SK-N-SH treated with all-trans-retinoic acid at 6 μM for 48 hours (cell line): ENCODE measurements at regions not wholly inside any gene's neighbourhood (a gene's known extent, or its start where the extent isn't known, plus 50 kb on each side); places are given as distances from the start of the nearest gene placed in this dataset.

ENCODE experiments used
- ATAC-seq: fragments of 200-7000 bp; cut with Tn5 transposase; 3 replicates; pipeline ENCODE4 v1.9.1; 2020; ENCODE audit warnings: mild to moderate bottlenecking, moderate library complexity
- ARNTL ChIP-seq: fragments of 450-650 bp; formaldehyde crosslinking; IDR thresholded peaks from 2 replicates; pipeline ENCODE4 v1.5.0; 2020; ENCODE audit warnings: low read depth, mild to moderate bottlenecking, moderate library complexity, borderline replicate concordance
- BACH2 ChIP-seq: fragments of 250-450 bp; sonication (Bioruptor Pico); IDR thresholded peaks from 2 replicates; pipeline ENCODE4 v1.9.0; 2021; ENCODE audit warnings: mild to moderate bottlenecking, borderline replicate concordance
- CREB5 ChIP-seq: fragments of 250-450 bp; sonication (Bioruptor Pico); IDR thresholded peaks from 2 replicates; pipeline ENCODE4 v1.5.1; 2020; ENCODE audit warnings: low read depth, mild to moderate bottlenecking, moderate library complexity
- ESRRG ChIP-seq: fragments of 250-450 bp; sonication (Bioruptor Pico); IDR thresholded peaks from 2 replicates; pipeline ENCODE4 v1.6.1; 2021; ENCODE audit warnings: mild to moderate bottlenecking
- GLIS3 ChIP-seq: fragments of 250-450 bp; sonication (Bioruptor Pico); IDR thresholded peaks from 2 replicates; pipeline ENCODE4 v1.5.0; 2020; ENCODE audit warnings: mild to moderate bottlenecking, moderate library complexity
- OSR1 ChIP-seq: fragments of 250-450 bp; sonication (Bioruptor Pico); IDR thresholded peaks from 2 replicates; pipeline ENCODE4 v1.8.0; 2022; ENCODE audit warnings: moderate library complexity, mild to moderate bottlenecking, inconsistent platforms
- PPARA ChIP-seq: fragments of 250-450 bp; sonication (Bioruptor Pico); IDR thresholded peaks from 2 replicates; pipeline ENCODE4 v1.5.0; 2020; ENCODE audit warnings: mild to moderate bottlenecking, borderline replicate concordance
- RARB ChIP-seq: fragments of 250-450 bp; sonication (Bioruptor Pico); IDR thresholded peaks from 2 replicates; pipeline ENCODE4 v1.8.0; 2021; ENCODE audit warnings: mild to moderate bottlenecking, moderate library complexity
- SNAI2 ChIP-seq: fragments of 250-450 bp; sonication (Bioruptor Pico); IDR thresholded peaks from 2 replicates; pipeline ENCODE4 v1.5.0; 2020; ENCODE audit warnings: mild to moderate bottlenecking, moderate library complexity
- TCF4 ChIP-seq: fragments of 250-450 bp; sonication (Bioruptor Pico); IDR thresholded peaks from 2 replicates; pipeline ENCODE4 v1.8.0; 2021; ENCODE audit warnings: mild to moderate bottlenecking, moderate library complexity, borderline replicate concordance
- TOX ChIP-seq: fragments of 250-450 bp; sonication (Bioruptor Pico); IDR thresholded peaks from 2 replicates; pipeline ENCODE4 v1.8.0; 2021; ENCODE audit warnings: mild to moderate bottlenecking, moderate library complexity, borderline replicate concordance
- ZC3H10 ChIP-seq: fragments of 250-450 bp; sonication (Bioruptor Pico); IDR thresholded peaks from 2 replicates; pipeline ENCODE4 v1.5.1; 2021; ENCODE audit warnings: mild to moderate bottlenecking, moderate library complexity
- ZFP3 ChIP-seq: fragments of 250-450 bp; sonication (Bioruptor Pico); IDR thresholded peaks from 2 replicates; pipeline ENCODE4 v1.5.0; 2020; ENCODE audit warnings: mild to moderate bottlenecking, moderate library complexity
- ZFP30 ChIP-seq: fragments of 450-650 bp; formaldehyde crosslinking; IDR thresholded peaks from 2 replicates; pipeline ENCODE4 v1.5.0; 2022; ENCODE audit warnings: mild to moderate bottlenecking, moderate library complexity
- ZNF565 ChIP-seq: fragments of 450-650 bp; formaldehyde crosslinking; conservative IDR thresholded peaks from 2 replicates; pipeline ENCODE4 v1.5.0; 2020; ENCODE audit warnings: low read depth, mild to moderate bottlenecking, moderate library complexity
- ZNF70 ChIP-seq: fragments of 450-650 bp; formaldehyde crosslinking; IDR thresholded peaks from 2 replicates; pipeline ENCODE4 v1.5.0; 2020; ENCODE audit warnings: mild to moderate bottlenecking, moderate library complexity
- TF ChIP-seq, protein P1 (sequence below): fragments of 250-450 bp; sonication (Bioruptor Pico); IDR thresholded peaks from 2 replicates; pipeline ENCODE4 v1.5.1; 2021; ENCODE audit warnings: mild to moderate bottlenecking, moderate library complexity
- TF ChIP-seq, protein P2 (sequence below): fragments of 250-450 bp; sonication (Bioruptor Pico); IDR thresholded peaks from 2 replicates; pipeline ENCODE4 v1.5.0; 2020; ENCODE audit warnings: mild to moderate bottlenecking, moderate library complexity
- TF ChIP-seq, protein P3 (sequence below): fragments of 250-450 bp; sonication (Bioruptor Pico); IDR thresholded peaks from 2 replicates; pipeline ENCODE4 v1.8.0; 2020; ENCODE audit warnings: mild to moderate bottlenecking, moderate library complexity, borderline replicate concordance

DNA sequence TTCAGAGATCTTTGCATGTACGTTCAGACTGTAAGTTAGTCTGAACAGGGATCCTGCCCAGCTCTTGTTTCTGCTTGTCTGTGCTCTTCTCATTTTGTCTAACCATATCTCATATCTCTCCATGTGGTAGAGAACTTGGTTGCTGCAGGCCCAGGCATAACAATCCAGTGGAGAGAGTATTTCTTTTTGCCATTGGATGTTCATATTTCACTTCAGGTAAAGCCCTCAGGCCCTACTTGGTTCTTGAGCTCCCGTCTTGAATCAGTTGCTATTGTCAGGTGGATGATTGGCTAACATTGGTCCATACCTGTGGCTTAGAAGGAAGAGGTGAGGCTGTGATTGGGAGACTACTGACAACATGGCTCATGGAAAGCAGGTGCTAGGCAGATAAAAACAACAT lies 357.7 kb upstream of the FLRT2 start:
- no peak for TF ChIP-seq SNAI2 (CRISPR knock-in tag)
- no peak for TF ChIP-seq RARB (CRISPR knock-in tag)
- TF ChIP-seq, protein P1, sequence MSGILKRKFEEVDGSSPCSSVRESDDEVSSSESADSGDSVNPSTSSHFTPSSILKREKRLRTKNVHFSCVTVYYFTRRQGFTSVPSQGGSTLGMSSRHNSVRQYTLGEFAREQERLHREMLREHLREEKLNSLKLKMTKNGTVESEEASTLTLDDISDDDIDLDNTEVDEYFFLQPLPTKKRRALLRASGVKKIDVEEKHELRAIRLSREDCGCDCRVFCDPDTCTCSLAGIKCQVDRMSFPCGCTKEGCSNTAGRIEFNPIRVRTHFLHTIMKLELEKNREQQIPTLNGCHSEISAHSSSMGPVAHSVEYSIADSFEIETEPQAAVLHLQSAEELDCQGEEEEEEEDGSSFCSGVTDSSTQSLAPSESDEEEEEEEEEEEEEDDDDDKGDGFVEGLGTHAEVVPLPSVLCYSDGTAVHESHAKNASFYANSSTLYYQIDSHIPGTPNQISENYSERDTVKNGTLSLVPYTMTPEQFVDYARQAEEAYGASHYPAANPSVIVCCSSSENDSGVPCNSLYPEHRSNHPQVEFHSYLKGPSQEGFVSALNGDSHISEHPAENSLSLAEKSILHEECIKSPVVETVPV, result no peak
- no peak for TF ChIP-seq OSR1 (CRISPR knock-in tag)
- TF ChIP-seq ZFP3 (CRISPR knock-in tag), result no peak
- TF ChIP-seq ZNF70 (CRISPR knock-in tag), result no peak
- TF ChIP-seq TOX (CRISPR knock-in tag), result no peak
- no peak for TF ChIP-seq ZC3H10 (CRISPR knock-in tag)
- no peak for TF ChIP-seq PPARA (CRISPR knock-in tag)
- no peak for TF ChIP-seq CREB5 (CRISPR knock-in tag)
- TF ChIP-seq ZFP30 (CRISPR knock-in tag), result no peak
- TF ChIP-seq TCF4 (CRISPR knock-in tag), result no peak
- no peak for TF ChIP-seq ZNF565 (CRISPR knock-in tag)
- no peak for TF ChIP-seq BACH2 (CRISPR knock-in tag)
- no peak for TF ChIP-seq GLIS3 (CRISPR knock-in tag)
- TF ChIP-seq, protein P2, sequence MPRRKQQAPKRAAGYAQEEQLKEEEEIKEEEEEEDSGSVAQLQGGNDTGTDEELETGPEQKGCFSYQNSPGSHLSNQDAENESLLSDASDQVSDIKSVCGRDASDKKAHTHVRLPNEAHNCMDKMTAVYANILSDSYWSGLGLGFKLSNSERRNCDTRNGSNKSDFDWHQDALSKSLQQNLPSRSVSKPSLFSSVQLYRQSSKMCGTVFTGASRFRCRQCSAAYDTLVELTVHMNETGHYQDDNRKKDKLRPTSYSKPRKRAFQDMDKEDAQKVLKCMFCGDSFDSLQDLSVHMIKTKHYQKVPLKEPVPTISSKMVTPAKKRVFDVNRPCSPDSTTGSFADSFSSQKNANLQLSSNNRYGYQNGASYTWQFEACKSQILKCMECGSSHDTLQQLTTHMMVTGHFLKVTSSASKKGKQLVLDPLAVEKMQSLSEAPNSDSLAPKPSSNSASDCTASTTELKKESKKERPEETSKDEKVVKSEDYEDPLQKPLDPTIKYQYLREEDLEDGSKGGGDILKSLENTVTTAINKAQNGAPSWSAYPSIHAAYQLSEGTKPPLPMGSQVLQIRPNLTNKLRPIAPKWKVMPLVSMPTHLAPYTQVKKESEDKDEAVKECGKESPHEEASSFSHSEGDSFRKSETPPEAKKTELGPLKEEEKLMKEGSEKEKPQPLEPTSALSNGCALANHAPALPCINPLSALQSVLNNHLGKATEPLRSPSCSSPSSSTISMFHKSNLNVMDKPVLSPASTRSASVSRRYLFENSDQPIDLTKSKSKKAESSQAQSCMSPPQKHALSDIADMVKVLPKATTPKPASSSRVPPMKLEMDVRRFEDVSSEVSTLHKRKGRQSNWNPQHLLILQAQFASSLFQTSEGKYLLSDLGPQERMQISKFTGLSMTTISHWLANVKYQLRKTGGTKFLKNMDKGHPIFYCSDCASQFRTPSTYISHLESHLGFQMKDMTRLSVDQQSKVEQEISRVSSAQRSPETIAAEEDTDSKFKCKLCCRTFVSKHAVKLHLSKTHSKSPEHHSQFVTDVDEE (CRISPR knock-in tag), result no peak
- TF ChIP-seq, protein P3, sequence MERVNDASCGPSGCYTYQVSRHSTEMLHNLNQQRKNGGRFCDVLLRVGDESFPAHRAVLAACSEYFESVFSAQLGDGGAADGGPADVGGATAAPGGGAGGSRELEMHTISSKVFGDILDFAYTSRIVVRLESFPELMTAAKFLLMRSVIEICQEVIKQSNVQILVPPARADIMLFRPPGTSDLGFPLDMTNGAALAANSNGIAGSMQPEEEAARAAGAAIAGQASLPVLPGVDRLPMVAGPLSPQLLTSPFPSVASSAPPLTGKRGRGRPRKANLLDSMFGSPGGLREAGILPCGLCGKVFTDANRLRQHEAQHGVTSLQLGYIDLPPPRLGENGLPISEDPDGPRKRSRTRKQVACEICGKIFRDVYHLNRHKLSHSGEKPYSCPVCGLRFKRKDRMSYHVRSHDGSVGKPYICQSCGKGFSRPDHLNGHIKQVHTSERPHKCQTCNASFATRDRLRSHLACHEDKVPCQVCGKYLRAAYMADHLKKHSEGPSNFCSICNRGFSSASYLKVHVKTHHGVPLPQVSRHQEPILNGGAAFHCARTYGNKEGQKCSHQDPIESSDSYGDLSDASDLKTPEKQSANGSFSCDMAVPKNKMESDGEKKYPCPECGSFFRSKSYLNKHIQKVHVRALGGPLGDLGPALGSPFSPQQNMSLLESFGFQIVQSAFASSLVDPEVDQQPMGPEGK, result no peak
- TF ChIP-seq ESRRG (CRISPR knock-in tag), result no peak
- no peak for TF ChIP-seq ARNTL (CRISPR knock-in tag)
- no peak for ATAC-seq

- TF ChIP-seq ZFP30 (CRISPR knock-in tag) (no peak), ZNF70 (CRISPR knock-in tag) (no peak), TCF4 (CRISPR knock-in tag) (no peak), SNAI2 (CRISPR knock-in tag) (no peak), BACH2 (CRISPR knock-in tag) (no peak), ARNTL (CRISPR knock-in tag) (no peak), ZFP3 (CRISPR knock-in tag) (no peak), GLIS3 (CRISPR knock-in tag) (no peak), PPARA (CRISPR knock-in tag) (no peak), CREB5 (CRISPR knock-in tag) (no peak)
- TF ChIP-seq, protein P2 (CRISPR knock-in tag), result no peak
- TF ChIP-seq, protein P1, result no peak
- TF ChIP-seq, protein P3, result no peak
- no peak for ATAC-seq
Measured at GRCh38 chr14:85172889-85173477, 357.0 kb upstream of the FLRT2 start.
